BE2C (cell line): ENCODE measurements at regions not wholly inside any gene's neighbourhood (a gene's known extent, or its start where the extent isn't known, plus 50 kb on each side); places are given as distances from the start of the nearest gene placed in this dataset.

ENCODE experiments used
- DNase-seq: peaks from one replicate; pipeline ENCODE4 v3.0.0-alpha.2; 2020
- H3K27me3 ChIP-seq: fragments of 250-450 bp; sonication (Bioruptor Pico); 2 replicates; pipeline ENCODE4 v1.5.1; 2020; ENCODE audit warnings: mild to moderate bottlenecking
- H3K36me3 ChIP-seq: fragments of 250-450 bp; sonication (Bioruptor Pico); 2 replicates; pipeline ENCODE4 v1.5.1; 2020; ENCODE audit warnings: mild to moderate bottlenecking
- H3K4me1 ChIP-seq: fragments of 250-450 bp; sonication (Bioruptor Pico); 2 replicates; pipeline ENCODE4 v1.5.1; 2020
- H3K4me3 ChIP-seq: 2 replicates; pipeline ENCODE4 v1.5.1; 2011; ENCODE audit warnings: low read depth, low read length
- H3K9me3 ChIP-seq: fragments of 250-450 bp; sonication (Bioruptor Pico); 2 replicates; pipeline ENCODE4 v1.5.1; 2020
- CTCF ChIP-seq: IDR thresholded peaks from 2 replicates; pipeline ENCODE4 v1.5.1; 2012; ENCODE audit warnings: mild to moderate bottlenecking, low read depth, low read length

GRCh38 chr1:235022981-235023710 lies 105.5 kb downstream of the TOMM20 start:
- H3K4me1 ChIP-seq = no peaks in the 10 kb centered on the region; the same call in 1 of the 2 replicates
- no peaks in the 10 kb centered on the region for H3K27me3 ChIP-seq
- no peak for TF ChIP-seq CTCF
- no peak overlapping the region for H3K4me3 ChIP-seq
- H3K36me3 ChIP-seq = no peaks in the 10 kb centered on the region
- no peaks in the 10 kb centered on the region for H3K9me3 ChIP-seq
- DNase-seq = no peak

GRCh38 chr1:235022341-235022980 lies 106.2 kb downstream of the TOMM20 start:
- Histone ChIP-seq H3K36me3 (no peaks in the 10 kb centered on the region), H3K4me1 (no peaks in the 10 kb centered on the region; the same call in 1 of the 2 replicates), H3K4me3 (no peak overlapping the region), H3K27me3 (no peaks in the 10 kb centered on the region), H3K9me3 (no peaks in the 10 kb centered on the region)
- no peak for TF ChIP-seq CTCF
- DNase-seq = no peak

- Histone ChIP-seq H3K36me3 (no peaks in the 10 kb centered on the region), H3K4me3 (no peak overlapping the region), H3K27me3 (no peaks in the 10 kb centered on the region), H3K9me3 (no peaks in the 10 kb centered on the region), H3K4me1 (no peaks in the 10 kb centered on the region; the same call in 1 of the 2 replicates)
- no peak for DNase-seq
- TF ChIP-seq CTCF = no peak
These were observed 106.8 kb downstream of the TOMM20 start for GRCh38 chr1:235021815-235022214.

- H3K36me3 ChIP-seq = no peaks in the 10 kb centered on the region
- no peaks in the 10 kb centered on the region for H3K9me3 ChIP-seq
- H3K4me3 ChIP-seq = no peak overlapping the region
- DNase-seq = no peak
- no peak for TF ChIP-seq CTCF
- H3K4me1 ChIP-seq = no peaks in the 10 kb centered on the region; the same call in 1 of the 2 replicates
- no peaks in the 10 kb centered on the region for H3K27me3 ChIP-seq
These were observed 107.3 kb downstream of the TOMM20 start for GRCh38 chr1:235021321-235021720.

- no peaks in the 10 kb centered on the region for H3K9me3 ChIP-seq
- H3K4me1 ChIP-seq = no peaks in the 10 kb centered on the region; the same call in 1 of the 2 replicates
- no peak for DNase-seq
- H3K27me3 ChIP-seq = no peaks in the 10 kb centered on the region
- no peak overlapping the region for H3K4me3 ChIP-seq
- no peaks in the 10 kb centered on the region for H3K36me3 ChIP-seq
- no peak for TF ChIP-seq CTCF
These were observed 108.7 kb downstream of the TOMM20 start for GRCh38 chr1:235019961-235020360.

GRCh38 chr1:235019471-235019870 lies 109.2 kb downstream of the TOMM20 start:
- H3K9me3 ChIP-seq = no peaks in the 10 kb centered on the region
- DNase-seq = no peak
- no peak overlapping the region for H3K4me3 ChIP-seq
- H3K4me1 ChIP-seq = no peaks in the 10 kb centered on the region; the same call in 1 of the 2 replicates
- no peaks in the 10 kb centered on the region for H3K36me3 ChIP-seq
- no peak for TF ChIP-seq CTCF
- no peaks in the 10 kb centered on the region for H3K27me3 ChIP-seq
